ENCODE measurements at regions not wholly inside any gene's neighbourhood (a gene's known extent, or its start where the extent isn't known, plus 50 kb on each side); places are given as distances from the start of the nearest gene placed in this dataset.

DNA sequence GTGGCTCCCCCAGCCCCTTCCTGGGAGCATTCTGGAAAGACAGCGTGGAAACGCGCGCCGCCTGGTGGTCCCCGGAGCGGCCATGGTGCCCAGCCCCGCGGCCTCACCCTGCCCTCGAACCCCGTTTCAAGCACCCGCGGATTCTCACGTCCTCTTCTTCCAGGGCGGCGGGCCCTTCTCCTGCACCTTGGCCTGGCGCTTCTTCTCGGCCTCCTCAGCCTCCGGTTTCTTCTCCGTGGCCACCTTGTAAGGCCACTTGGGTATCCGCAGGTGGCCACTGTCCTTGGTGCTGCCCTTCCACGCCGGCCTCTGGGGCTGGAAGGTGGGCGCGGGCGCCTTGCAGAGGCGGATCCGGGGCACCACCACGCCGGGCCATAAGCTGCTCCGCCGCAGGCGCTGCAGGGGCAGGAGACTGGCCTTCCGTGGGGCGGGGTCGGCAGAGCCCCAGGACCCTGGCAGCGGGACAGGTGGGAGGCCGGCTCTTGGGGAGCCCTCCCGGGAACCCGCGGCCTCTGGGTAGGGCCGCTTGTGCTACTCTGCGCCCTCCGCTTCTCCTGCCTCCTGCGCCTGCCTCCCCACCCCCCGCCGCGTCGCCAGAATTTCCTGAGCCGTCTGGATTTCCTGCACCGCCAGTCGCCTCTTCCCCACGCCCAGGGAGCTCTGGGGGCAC lies 83.4 kb downstream of the TRIM51G start:
- TF ChIP-seq, protein P1, sequence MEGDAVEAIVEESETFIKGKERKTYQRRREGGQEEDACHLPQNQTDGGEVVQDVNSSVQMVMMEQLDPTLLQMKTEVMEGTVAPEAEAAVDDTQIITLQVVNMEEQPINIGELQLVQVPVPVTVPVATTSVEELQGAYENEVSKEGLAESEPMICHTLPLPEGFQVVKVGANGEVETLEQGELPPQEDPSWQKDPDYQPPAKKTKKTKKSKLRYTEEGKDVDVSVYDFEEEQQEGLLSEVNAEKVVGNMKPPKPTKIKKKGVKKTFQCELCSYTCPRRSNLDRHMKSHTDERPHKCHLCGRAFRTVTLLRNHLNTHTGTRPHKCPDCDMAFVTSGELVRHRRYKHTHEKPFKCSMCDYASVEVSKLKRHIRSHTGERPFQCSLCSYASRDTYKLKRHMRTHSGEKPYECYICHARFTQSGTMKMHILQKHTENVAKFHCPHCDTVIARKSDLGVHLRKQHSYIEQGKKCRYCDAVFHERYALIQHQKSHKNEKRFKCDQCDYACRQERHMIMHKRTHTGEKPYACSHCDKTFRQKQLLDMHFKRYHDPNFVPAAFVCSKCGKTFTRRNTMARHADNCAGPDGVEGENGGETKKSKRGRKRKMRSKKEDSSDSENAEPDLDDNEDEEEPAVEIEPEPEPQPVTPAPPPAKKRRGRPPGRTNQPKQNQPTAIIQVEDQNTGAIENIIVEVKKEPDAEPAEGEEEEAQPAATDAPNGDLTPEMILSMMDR (IDR thresholded peaks at IDR 0.05), result no peak
- TF ChIP-seq POLR2A (IDR thresholded peaks at IDR 0.05), result no peak
